Gastrocnemius medialis (tissue), 4 donors: ENCODE measurements at regions not wholly inside any gene's neighbourhood (a gene's known extent, or its start where the extent isn't known, plus 50 kb on each side); places are given as distances from the start of the nearest gene placed in this dataset.
"Not testable (repeated sequence)": the region's sequence is repeated elsewhere in the genome, so short reads cannot be mapped to it uniquely, and the experiment has no call there.

Experiments used
- ATAC-seq, 2 donors: fragments of 150-250 bp; one replicate each; pipeline ENCODE4 v1.9.1; 2016
- DNase-seq, 2 donors: peaks; one replicate each; pipeline ENCODE4 v3.0.0-alpha.2; 2019
- H3K27ac ChIP-seq, 4 donors: fragments of 200-600 bp; sonication (generic); 1 replicate in 1 of 4; 2 replicates in 3 of 4; pipeline ENCODE4 v1.5.1; 2016 to 2018; ENCODE audit warnings: mild to moderate bottlenecking in 2 of 4, moderate library complexity in 1 of 4
- H3K27me3 ChIP-seq, 3 donors: fragments of 200-600 bp; sonication (generic) in 2 of 3; 1 replicate in 1 of 3; 2 replicates in 2 of 3; pipeline versions ENCODE4 v1.5.1 to v1.6.0; 2016 to 2019; ENCODE audit warnings: mild to moderate bottlenecking in 1 of 3, moderate library complexity in 1 of 3
- H3K36me3 ChIP-seq, 2 donors: fragments of 200-600 bp; sonication (generic) in 1 of 2; one replicate each; pipeline ENCODE4 v1.5.1; 2017 to 2018
- H3K4me1 ChIP-seq, 2 donors: fragments of 200-600 bp; sonication (generic) in 1 of 2; one replicate each; pipeline ENCODE4 v1.5.1; 2016 to 2017; ENCODE audit warnings: mild to moderate bottlenecking in 2 of 2
- H3K4me3 ChIP-seq, 4 donors: fragments of 200-600 bp; sonication (generic) in 3 of 4; 1 replicate in 1 of 4; 2 replicates in 3 of 4; pipeline ENCODE4 v1.5.1; 2016 to 2019; ENCODE audit warnings: mild to moderate bottlenecking in 2 of 4
- H3K9me3 ChIP-seq, 3 donors: fragments of 200-600 bp; sonication (generic) in 2 of 3; 1 replicate in 1 of 3; 2 replicates in 2 of 3; pipeline ENCODE4 v1.5.1; 2016 to 2019
- POLR2A ChIP-seq, 2 donors: fragments of 450-650 bp; IDR thresholded peaks; one replicate each; pipeline ENCODE4 v1.6.1; 2017; ENCODE audit warnings: antibody characterized with exemption in 2 of 2, mild to moderate bottlenecking in 2 of 2, moderate library complexity in 2 of 2
- in situ Hi-C, 4 donors: fragments of 200-750 bp; cut with MboI; loops; one replicate each; pipeline versions ENCODE4 v1.15.0 to v1.8.0; 2017; ENCODE audit warnings: low sequenced_read_pairs in 4 of 4
- intact Hi-C: fragments of 100-400 bp; cut with DNase I; formaldehyde crosslinking; loops from one replicate; pipeline ENCODE4 v1.15.1; 2023; ENCODE audit warnings: low total_unique reads
- TF ChIP-seq, protein P1 (sequence below), 5 experiments: fragments of 450-650 bp in 3 of 5; fragments of 200-600 bp in 2 of 5; sonication (generic) in 2 of 5; IDR thresholded peaks in 4 of 5; conservative IDR thresholded peaks in 1 of 5; 1 replicate in 4 of 5; 2 replicates in 1 of 5; pipeline ENCODE4 v1.5.1; 2016 to 2019; ENCODE audit warnings: antibody characterized with exemption in 5 of 5, mild to moderate bottlenecking in 3 of 5, moderate library complexity in 3 of 5

GRCh38 chr1:21368515-21369289 is 71.2 kb upstream of the NBPF3 start:
- TF ChIP-seq, protein P1, sequence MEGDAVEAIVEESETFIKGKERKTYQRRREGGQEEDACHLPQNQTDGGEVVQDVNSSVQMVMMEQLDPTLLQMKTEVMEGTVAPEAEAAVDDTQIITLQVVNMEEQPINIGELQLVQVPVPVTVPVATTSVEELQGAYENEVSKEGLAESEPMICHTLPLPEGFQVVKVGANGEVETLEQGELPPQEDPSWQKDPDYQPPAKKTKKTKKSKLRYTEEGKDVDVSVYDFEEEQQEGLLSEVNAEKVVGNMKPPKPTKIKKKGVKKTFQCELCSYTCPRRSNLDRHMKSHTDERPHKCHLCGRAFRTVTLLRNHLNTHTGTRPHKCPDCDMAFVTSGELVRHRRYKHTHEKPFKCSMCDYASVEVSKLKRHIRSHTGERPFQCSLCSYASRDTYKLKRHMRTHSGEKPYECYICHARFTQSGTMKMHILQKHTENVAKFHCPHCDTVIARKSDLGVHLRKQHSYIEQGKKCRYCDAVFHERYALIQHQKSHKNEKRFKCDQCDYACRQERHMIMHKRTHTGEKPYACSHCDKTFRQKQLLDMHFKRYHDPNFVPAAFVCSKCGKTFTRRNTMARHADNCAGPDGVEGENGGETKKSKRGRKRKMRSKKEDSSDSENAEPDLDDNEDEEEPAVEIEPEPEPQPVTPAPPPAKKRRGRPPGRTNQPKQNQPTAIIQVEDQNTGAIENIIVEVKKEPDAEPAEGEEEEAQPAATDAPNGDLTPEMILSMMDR (IDR thresholded peaks at IDR 0.05 in 4 of 5, conservative IDR thresholded peaks at IDR 0.05 in 1 of 5) = peak; percentile 98 to 99 (median 98)
- TF ChIP-seq POLR2A (IDR thresholded peaks at IDR 0.05) = no peak
- Histone ChIP-seq H3K4me1 (no peaks in the 10 kb centered on the region), H3K27ac (no peak overlapping the region), H3K27me3 (no peaks in the 10 kb centered on the region), H3K9me3 (no peaks in the 10 kb centered on the region), H3K36me3 (no peaks in the 10 kb centered on the region), H3K4me3 (no peak overlapping the region)
- intact Hi-C loops (loop anchor here (1.0 kb wide), 2 partner anchors 114 to 136 kb away; no protein-coding TSS in a partner anchor), in situ Hi-C loops (loop anchor here (5.0 to 25.0 kb wide), 5 partner anchors 131 to 681 kb away; partner anchors contain the start of gene KIF17 (in 1 of the 4))
- DNase-seq (peak; percentile 47 to 59), ATAC-seq (peak; percentile 76 to 81)

DNA sequence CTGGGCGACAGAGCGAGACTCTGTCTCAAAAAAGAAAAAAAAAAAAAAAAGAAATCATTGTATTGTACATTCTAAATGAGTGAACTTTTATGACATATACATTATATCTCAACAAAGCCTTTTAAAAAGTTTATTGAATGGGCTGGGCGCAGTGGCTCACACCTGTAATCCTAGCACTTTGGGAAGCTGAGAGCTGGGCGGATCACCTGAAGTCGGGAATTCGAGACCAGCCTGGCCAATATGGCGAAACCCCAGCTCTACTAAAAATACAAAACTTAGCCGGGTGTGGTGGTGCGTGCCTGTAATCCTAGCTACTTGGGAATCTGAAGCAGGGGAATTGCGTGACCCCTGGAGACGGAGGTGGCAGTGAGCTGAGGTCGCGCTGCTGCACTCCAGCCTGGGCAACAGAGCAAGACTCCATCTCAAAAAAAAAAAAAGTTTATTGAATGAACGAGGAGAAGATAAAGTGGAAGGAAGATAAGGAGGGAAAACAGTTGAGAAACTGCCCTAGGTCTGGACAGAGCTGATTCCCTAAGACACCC is 71.9 kb upstream of the NBPF3 start:
- H3K27ac ChIP-seq = not testable (repeated sequence)
- in situ Hi-C loops = loop anchor here (5.0 to 25.0 kb wide), 5 partner anchors 131 to 681 kb away; partner anchors contain the start of gene KIF17 (in 1 of the 4)

DNA sequence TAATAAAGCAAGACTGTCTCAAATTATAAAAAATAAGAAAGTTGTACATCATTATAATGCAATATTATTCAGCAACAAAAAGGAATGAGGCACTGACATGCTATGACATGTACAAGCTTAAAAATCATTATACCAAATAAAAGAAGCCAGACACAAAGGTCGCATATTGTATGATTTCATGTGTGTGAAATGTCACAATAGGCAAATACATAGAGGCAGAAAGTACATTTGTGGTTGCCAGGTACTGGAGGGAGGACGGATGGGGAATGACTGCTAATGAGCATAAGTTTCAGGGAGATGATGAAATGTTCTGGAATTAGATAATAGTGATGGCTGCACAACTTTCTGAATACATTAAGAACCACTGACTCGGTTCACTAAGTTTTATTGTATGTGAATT is 73.6 kb upstream of the NBPF3 start:
- H3K27ac ChIP-seq = no peak overlapping the region
- H3K4me3 ChIP-seq = no peak overlapping the region
- ATAC-seq (no peak), DNase-seq (no peak)
- no peaks in the 10 kb centered on the region for H3K9me3 ChIP-seq
- H3K27me3 ChIP-seq = no peaks in the 10 kb centered on the region
- TF ChIP-seq, protein P1 (IDR thresholded peaks at IDR 0.05 in 4 of 5, conservative IDR thresholded peaks at IDR 0.05 in 1 of 5) = no peak
- TF ChIP-seq POLR2A (IDR thresholded peaks at IDR 0.05) = no peak
- H3K36me3 ChIP-seq = no peaks in the 10 kb centered on the region
- intact Hi-C loops = no loop called here
- H3K4me1 ChIP-seq = no peaks in the 10 kb centered on the region
- in situ Hi-C loops = loop anchor here (5.0 to 25.0 kb wide), 5 partner anchors 129 to 679 kb away; partner anchors contain the start of gene KIF17 (in 1 of the 4)

More for the DNA sequence above, 71.9 kb upstream of the NBPF3 start:
- H3K36me3 ChIP-seq, H3K4me3 ChIP-seq, H3K27me3 ChIP-seq, H3K4me1 ChIP-seq, H3K9me3 ChIP-seq, DNase-seq, ATAC-seq: not testable (repeated sequence)
- intact Hi-C loops = loop anchor here (1.0 kb wide), 2 partner anchors 114 to 136 kb away; no protein-coding TSS in a partner anchor

DNA sequence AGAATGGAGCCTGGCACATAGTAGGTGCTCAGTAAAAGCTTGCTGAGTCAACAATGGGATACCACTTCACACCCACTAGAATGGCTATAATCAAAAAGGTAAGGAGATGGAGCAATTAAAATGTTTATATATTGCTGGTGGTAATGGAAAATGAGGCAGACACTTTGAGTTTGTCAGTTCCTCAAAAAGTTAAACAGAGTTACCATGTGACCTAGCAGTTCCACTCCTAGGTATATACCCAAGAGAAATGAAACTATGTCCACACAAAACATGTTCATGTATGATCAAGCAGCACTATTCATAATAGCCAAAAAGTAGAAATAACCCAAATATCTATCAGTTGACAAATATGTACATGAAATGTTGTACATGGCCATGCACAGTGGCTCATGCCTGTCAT is 74.8 kb upstream of the ECE1 start:
- Histone ChIP-seq H3K9me3 (no peaks in the 10 kb centered on the region), H3K27ac (no peak overlapping the region), H3K4me1 (no peaks in the 10 kb centered on the region), H3K36me3 (no peaks in the 10 kb centered on the region), H3K4me3 (no peak overlapping the region), H3K27me3 (no peaks in the 10 kb centered on the region)
- intact Hi-C loops = no loop called here
- in situ Hi-C loops = loop anchor here (5.0 to 25.0 kb wide), 5 partner anchors 128 to 678 kb away; partner anchors contain the start of gene KIF17 (in 1 of the 4)
- TF ChIP-seq, protein P1 (IDR thresholded peaks at IDR 0.05 in 4 of 5, conservative IDR thresholded peaks at IDR 0.05 in 1 of 5) = no peak
- no peak for ATAC-seq
- DNase-seq = no peak

DNA sequence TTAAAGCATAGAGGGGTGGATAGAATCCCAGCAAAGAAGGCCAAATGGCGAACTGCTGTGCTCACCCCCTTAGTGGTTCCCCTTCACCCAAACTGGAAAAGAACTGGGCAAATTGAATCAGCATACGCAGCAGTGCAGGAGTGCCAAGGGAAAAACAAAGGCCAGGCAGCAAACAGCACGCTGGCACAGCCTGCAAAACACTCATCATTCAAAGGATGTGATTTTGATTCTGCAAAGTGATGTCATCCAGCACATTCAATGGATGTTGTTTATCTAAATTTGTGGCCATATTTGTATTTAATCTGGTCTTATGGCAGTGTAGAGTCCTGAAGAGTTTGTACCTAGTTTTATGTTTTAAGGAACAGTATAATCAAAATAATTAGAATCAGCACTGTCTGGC is 71.8 kb upstream of the ECE1 start:
- H3K4me1 ChIP-seq = no peaks in the 10 kb centered on the region
- in situ Hi-C loops = loop anchor here in 3 of 4 donors (10.0 to 25.0 kb wide), 3 partner anchors 127 to 675 kb away; partner anchors contain the start of gene KIF17 (in 1 of the 3)
- intact Hi-C loops = no loop called here
- no peaks in the 10 kb centered on the region for H3K36me3 ChIP-seq
- no peak overlapping the region for H3K4me3 ChIP-seq
- DNase-seq = no peak
- no peak overlapping the region for H3K27ac ChIP-seq
- no peaks in the 10 kb centered on the region for H3K27me3 ChIP-seq
- TF ChIP-seq POLR2A (IDR thresholded peaks at IDR 0.05) = no peak
- TF ChIP-seq, protein P1 (IDR thresholded peaks at IDR 0.05 in 4 of 5, conservative IDR thresholded peaks at IDR 0.05 in 1 of 5) = no peak
- H3K9me3 ChIP-seq = no peaks in the 10 kb centered on the region
- no peak for ATAC-seq
